SJSA1 (cell line): ENCODE measurements at regions not wholly inside any gene's neighbourhood (a gene's known extent, or its start where the extent isn't known, plus 50 kb on each side); places are given as distances from the start of the nearest gene placed in this dataset.

Experiments used
- DNase-seq, 2 experiments: peaks; one replicate each; pipeline ENCODE4 v3.0.0-alpha.2; 2015 to 2020; ENCODE audit warnings: low spot score in 2 of 2, low read depth in 1 of 2
- H3K27ac ChIP-seq: fragments of 250-450 bp; sonication (Bioruptor Pico); 2 replicates; pipeline ENCODE4 v1.5.1; 2020; ENCODE audit warnings: mild to moderate bottlenecking, moderate library complexity
- H3K27me3 ChIP-seq: fragments of 250-450 bp; sonication (Bioruptor Pico); replicated peaks from 2 replicates; pipeline ENCODE4 v1.5.1; 2020; ENCODE audit warnings: mild to moderate bottlenecking, moderate library complexity
- H3K36me3 ChIP-seq: fragments of 250-450 bp; sonication (Bioruptor Pico); 2 replicates; pipeline ENCODE4 v1.5.1; 2020; ENCODE audit warnings: mild to moderate bottlenecking
- H3K4me1 ChIP-seq: fragments of 250-450 bp; sonication (Bioruptor Pico); replicated peaks from 2 replicates; pipeline ENCODE4 v1.6.1; 2021; ENCODE audit warnings: mild to moderate bottlenecking
- H3K4me3 ChIP-seq: fragments of 250-450 bp; sonication (Bioruptor Pico); 2 replicates; pipeline ENCODE4 v1.5.1; 2020; ENCODE audit warnings: mild to moderate bottlenecking
- H3K9me3 ChIP-seq: fragments of 250-450 bp; sonication (Bioruptor Pico); replicated peaks from 2 replicates; pipeline ENCODE4 v1.5.1; 2020; ENCODE audit warnings: mild to moderate bottlenecking

- Histone ChIP-seq H3K4me3 (no peak overlapping the region), H3K27ac (no peak overlapping the region), H3K36me3 (no peaks in the 10 kb centered on the region), H3K27me3 (no peaks in the 10 kb centered on the region), H3K9me3 (peaks cover 4% of the 10 kb centered on the region; the same call in 1 of the 2 replicates), H3K4me1 (no peaks in the 10 kb centered on the region; the same call in 1 of the 2 replicates)
- no peak for DNase-seq
Observed at GRCh38 chr20:24158281-24158680, 169.7 kb upstream of the GGTLC1 start.

- Histone ChIP-seq H3K36me3 (no peaks in the 10 kb centered on the region), H3K4me1 (no peaks in the 10 kb centered on the region; the same call in 1 of the 2 replicates), H3K9me3 (no peaks in the 10 kb centered on the region), H3K27ac (no peak overlapping the region), H3K27me3 (no peaks in the 10 kb centered on the region), H3K4me3 (no peak overlapping the region)
- no peak for DNase-seq
Observed at GRCh38 chr20:24157213-24157612, 168.6 kb upstream of the GGTLC1 start.

- H3K36me3 ChIP-seq, result no peaks in the 10 kb centered on the region
- H3K4me3 ChIP-seq, result no peak overlapping the region
- H3K4me1 ChIP-seq, result peaks cover 8% of the 10 kb centered on the region
- H3K27ac ChIP-seq, result no peak overlapping the region
- H3K27me3 ChIP-seq, result no peaks in the 10 kb centered on the region
- no peak for DNase-seq
- H3K9me3 ChIP-seq, result no peaks in the 10 kb centered on the region; the same call in 1 of the 2 replicates
Observed at GRCh38 chr20:24153101-24154040, 164.8 kb upstream of the GGTLC1 start.

GRCh38 chr20:24151621-24152294 is 163.2 kb upstream of the GGTLC1 start:
- H3K36me3 ChIP-seq, result no peaks in the 10 kb centered on the region
- H3K27ac ChIP-seq, result no peak overlapping the region
- no peak overlapping the region for H3K4me3 ChIP-seq
- no peaks in the 10 kb centered on the region for H3K27me3 ChIP-seq
- no peaks in the 10 kb centered on the region; the same call in 1 of the 2 replicates for H3K9me3 ChIP-seq
- no peak for DNase-seq
- H3K4me1 ChIP-seq, result peaks cover 8% of the 10 kb centered on the region

- Histone ChIP-seq H3K4me1 (peaks cover 8% of the 10 kb centered on the region), H3K9me3 (no peaks in the 10 kb centered on the region; the same call in 1 of the 2 replicates), H3K27me3 (no peaks in the 10 kb centered on the region), H3K36me3 (no peaks in the 10 kb centered on the region), H3K4me3 (no peak overlapping the region), H3K27ac (no peak overlapping the region)
- no peak for DNase-seq
Observed at GRCh38 chr20:24150406-24150805, 161.8 kb upstream of the GGTLC1 start.

- H3K4me1 ChIP-seq, result peaks cover 8% of the 10 kb centered on the region
- no peak overlapping the region for H3K27ac ChIP-seq
- DNase-seq, result no peak
- H3K27me3 ChIP-seq, result no peaks in the 10 kb centered on the region
- H3K9me3 ChIP-seq, result no peaks in the 10 kb centered on the region; the same call in 1 of the 2 replicates
- no peaks in the 10 kb centered on the region for H3K36me3 ChIP-seq
- no peak overlapping the region for H3K4me3 ChIP-seq
Observed at GRCh38 chr20:24149881-24150307, 161.3 kb upstream of the GGTLC1 start.

GRCh38 chr20:24149175-24149574 is 160.6 kb upstream of the GGTLC1 start:
- Histone ChIP-seq H3K4me3 (no peak overlapping the region), H3K27me3 (no peaks in the 10 kb centered on the region), H3K4me1 (peaks cover 8% of the 10 kb centered on the region), H3K27ac (no peak overlapping the region), H3K36me3 (no peaks in the 10 kb centered on the region), H3K9me3 (no peaks in the 10 kb centered on the region; the same call in 1 of the 2 replicates)
- peak in 1 of 2 experiments; percentile 4 for DNase-seq

- no peaks in the 10 kb centered on the region for H3K27me3 ChIP-seq
- H3K36me3 ChIP-seq, result no peaks in the 10 kb centered on the region
- no peak overlapping the region for H3K27ac ChIP-seq
- peaks cover 8% of the 10 kb centered on the region for H3K4me1 ChIP-seq
- no peak for DNase-seq
- H3K9me3 ChIP-seq, result no peaks in the 10 kb centered on the region; the same call in 1 of the 2 replicates
- H3K4me3 ChIP-seq, result no peak overlapping the region
Observed at GRCh38 chr20:24148372-24148771, 159.8 kb upstream of the GGTLC1 start.

- no peaks in the 10 kb centered on the region for H3K36me3 ChIP-seq
- H3K27ac ChIP-seq, result no peak overlapping the region
- DNase-seq, result no peak
- no peaks in the 10 kb centered on the region; the same call in 1 of the 2 replicates for H3K9me3 ChIP-seq
- no peaks in the 10 kb centered on the region for H3K27me3 ChIP-seq
- peaks cover 8% of the 10 kb centered on the region for H3K4me1 ChIP-seq
- H3K4me3 ChIP-seq, result no peak overlapping the region
Observed at GRCh38 chr20:24147961-24148360, 159.4 kb upstream of the GGTLC1 start.

GRCh38 chr20:24147479-24147878 is 158.9 kb upstream of the GGTLC1 start:
- H3K9me3 ChIP-seq, result no peaks in the 10 kb centered on the region; the same call in 1 of the 2 replicates
- no peaks in the 10 kb centered on the region for H3K27me3 ChIP-seq
- no peak for DNase-seq
- H3K4me3 ChIP-seq, result no peak overlapping the region
- no peak overlapping the region for H3K27ac ChIP-seq
- H3K36me3 ChIP-seq, result no peaks in the 10 kb centered on the region
- peaks cover 8% of the 10 kb centered on the region for H3K4me1 ChIP-seq

- Histone ChIP-seq H3K4me1 (peaks cover 8% of the 10 kb centered on the region), H3K36me3 (no peaks in the 10 kb centered on the region), H3K27ac (no peak overlapping the region), H3K27me3 (no peaks in the 10 kb centered on the region), H3K9me3 (no peaks in the 10 kb centered on the region; the same call in 1 of the 2 replicates), H3K4me3 (no peak overlapping the region)
- no peak for DNase-seq
Observed at GRCh38 chr20:24146231-24146634, 157.7 kb upstream of the GGTLC1 start.

GRCh38 chr20:24144371-24144770 is 155.8 kb upstream of the GGTLC1 start:
- Histone ChIP-seq H3K27me3 (no peaks in the 10 kb centered on the region), H3K4me3 (no peak overlapping the region), H3K9me3 (no peaks in the 10 kb centered on the region; the same call in 1 of the 2 replicates), H3K27ac (no peak overlapping the region), H3K36me3 (no peaks in the 10 kb centered on the region), H3K4me1 (peaks cover 7% of the 10 kb centered on the region)
- no peak for DNase-seq

GRCh38 chr20:24141111-24141510 is 152.5 kb upstream of the GGTLC1 start:
- Histone ChIP-seq H3K27ac (no peak overlapping the region), H3K36me3 (no peaks in the 10 kb centered on the region), H3K9me3 (no peaks in the 10 kb centered on the region), H3K27me3 (no peaks in the 10 kb centered on the region), H3K4me3 (no peak overlapping the region), H3K4me1 (no peaks in the 10 kb centered on the region)
- DNase-seq, result no peak

GRCh38 chr20:24139846-24140245 is 151.3 kb upstream of the GGTLC1 start:
- H3K27ac ChIP-seq, result no peak overlapping the region
- H3K4me3 ChIP-seq, result no peak overlapping the region
- H3K4me1 ChIP-seq, result peaks cover 4% of the 10 kb centered on the region
- H3K27me3 ChIP-seq, result no peaks in the 10 kb centered on the region
- H3K36me3 ChIP-seq, result no peaks in the 10 kb centered on the region
- H3K9me3 ChIP-seq, result no peaks in the 10 kb centered on the region
- no peak for DNase-seq
